NCI-H2029 treated with DMSO at 0.1 percent for 48 hours (cell line): ENCODE measurements at regions not wholly inside any gene's neighbourhood (a gene's known extent, or its start where the extent isn't known, plus 50 kb on each side); places are given as distances from the start of the nearest gene placed in this dataset.

Experiments used
- DNase-seq: peaks from one replicate; lab custom pipeline; 2025; lab: John Stamatoyannopoulos, UW

GRCh38 chr6:53413326-53413725 lies 64.6 kb upstream of the ELOVL5 start:
- DNase-seq: no peak

DNA sequence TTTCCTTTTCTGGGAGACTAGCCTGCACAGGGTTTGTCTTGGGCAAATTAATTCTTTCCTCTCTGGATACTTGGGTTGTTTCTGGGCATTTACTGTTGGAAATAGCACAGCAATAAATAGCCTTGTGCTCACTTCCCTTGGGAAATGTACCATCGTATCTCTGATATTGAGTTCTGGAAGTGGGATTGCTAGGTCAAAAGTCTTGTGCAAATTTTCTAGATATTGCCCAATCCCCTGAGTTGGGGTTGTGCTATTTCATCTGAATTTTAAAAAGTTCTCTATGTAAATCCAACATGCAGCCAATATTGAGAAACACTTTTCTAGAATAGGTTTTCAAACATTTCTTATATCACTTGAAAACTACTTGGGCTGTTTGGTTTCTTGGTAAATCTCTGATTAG lies 64.0 kb upstream of the ELOVL5 start:
- no peak for DNase-seq

DNA sequence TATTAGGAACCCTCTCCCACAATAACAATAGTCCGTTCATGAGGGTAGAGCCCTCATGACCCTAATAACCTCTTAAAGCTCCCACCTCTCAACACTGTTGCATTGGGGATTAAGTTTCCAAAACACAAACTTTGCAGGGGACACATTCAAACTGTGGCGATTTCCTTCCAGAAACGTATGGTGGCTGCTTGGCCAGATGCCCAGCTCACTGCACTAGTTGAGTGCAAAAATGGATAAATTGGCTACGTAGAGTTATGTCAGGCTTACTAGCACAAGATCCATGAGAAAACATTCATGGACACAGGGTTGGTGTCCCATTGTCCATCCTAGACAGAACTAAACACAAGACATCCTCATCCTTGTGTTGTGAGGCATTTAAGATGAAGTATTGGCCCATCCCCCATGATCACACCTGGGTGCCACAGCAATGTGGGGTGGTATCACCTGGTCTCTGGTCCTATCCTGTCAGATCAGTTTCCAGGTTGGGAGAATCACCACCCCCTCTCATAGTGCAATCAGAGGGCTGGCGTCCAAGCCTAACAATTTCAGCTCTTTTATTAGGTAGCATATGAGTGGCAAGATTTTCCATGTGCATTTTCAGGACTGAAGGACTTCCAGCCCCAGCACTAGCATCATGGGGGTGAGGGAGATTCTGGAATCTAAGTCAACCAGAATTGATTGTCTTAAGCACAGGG lies 63.4 kb upstream of the ELOVL5 start:
- DNase-seq: no peak

GRCh38 chr6:53411451-53411850 lies 62.7 kb upstream of the ELOVL5 start:
- no peak for DNase-seq

- peak; percentile 4 for DNase-seq
Observed at GRCh38 chr6:53410508-53411258, 61.9 kb upstream of the ELOVL5 start.

DNA sequence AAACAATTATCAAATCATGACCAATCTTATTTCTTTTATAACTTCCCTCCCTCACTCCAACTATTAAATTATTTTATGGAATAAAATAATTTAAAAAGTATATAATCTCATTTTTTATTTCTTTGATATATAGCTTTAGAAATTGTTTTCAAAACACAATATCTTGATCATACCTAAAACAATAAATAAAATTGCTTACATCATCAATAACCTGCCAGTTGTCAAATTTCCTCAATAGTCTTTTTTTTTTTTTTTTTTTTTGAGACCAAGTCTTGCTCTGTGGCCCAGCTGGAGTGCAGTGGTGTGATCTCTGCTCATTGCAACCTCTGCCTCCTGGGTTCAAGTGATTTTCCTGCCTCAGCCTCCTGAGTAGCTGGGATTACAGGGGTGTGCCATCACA lies 60.1 kb upstream of the ELOVL5 start:
- no peak for DNase-seq

GRCh38 chr6:53399027-53399344 lies 50.2 kb upstream of the ELOVL5 start:
- no peak for DNase-seq

DNA sequence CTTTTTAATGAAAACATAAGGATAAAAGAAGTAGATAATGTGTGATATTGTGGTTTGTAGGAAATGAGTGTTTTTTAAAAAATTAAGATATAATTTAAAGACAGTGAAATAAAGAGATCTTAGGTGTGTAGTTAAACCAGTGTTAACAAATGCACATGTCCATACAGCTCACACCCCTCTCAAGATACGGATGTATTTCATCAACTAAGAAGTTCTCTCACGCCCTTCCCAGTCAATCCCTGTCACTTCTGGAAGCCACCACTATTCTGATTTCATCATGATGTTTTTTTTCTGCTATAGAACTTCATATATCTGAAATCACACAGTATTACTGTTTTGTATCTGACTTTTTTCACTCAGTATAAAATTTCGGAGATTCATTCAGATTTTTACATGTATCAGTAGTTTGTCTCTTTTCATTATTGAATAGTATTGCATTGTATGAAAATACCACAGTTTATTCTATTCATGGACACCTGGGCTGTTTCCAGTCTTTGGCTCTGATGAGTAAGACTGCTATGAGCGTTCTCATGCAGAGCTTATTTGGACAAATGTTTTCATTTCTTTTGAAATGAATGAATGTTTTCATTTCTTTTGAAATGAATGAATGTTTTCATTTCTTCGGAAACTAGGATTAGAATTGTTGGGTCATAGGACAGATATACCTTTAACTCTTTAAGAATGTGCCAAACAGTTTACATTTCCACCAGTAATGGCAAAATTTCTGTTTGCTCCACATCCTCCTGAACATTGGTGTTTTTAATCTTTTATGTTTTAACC lies 49.7 kb upstream of the ELOVL5 start:
- DNase-seq: no peak
